HG03097 (cell line): ENCODE measurements at regions not wholly inside any gene's neighbourhood (a gene's known extent, or its start where the extent isn't known, plus 50 kb on each side); places are given as distances from the start of the nearest gene placed in this dataset.
"Not testable (repeated sequence)": the region's sequence is repeated elsewhere in the genome, so short reads cannot be mapped to it uniquely, and the experiment has no call there.

Experiments
- ATAC-seq: cut with Tn5 transposase; IDR thresholded peaks from one replicate; pipeline ENCODE4 v1.9.1; 2021; ENCODE audit not compliant: unreplicated experiment, low FRiP score

DNA sequence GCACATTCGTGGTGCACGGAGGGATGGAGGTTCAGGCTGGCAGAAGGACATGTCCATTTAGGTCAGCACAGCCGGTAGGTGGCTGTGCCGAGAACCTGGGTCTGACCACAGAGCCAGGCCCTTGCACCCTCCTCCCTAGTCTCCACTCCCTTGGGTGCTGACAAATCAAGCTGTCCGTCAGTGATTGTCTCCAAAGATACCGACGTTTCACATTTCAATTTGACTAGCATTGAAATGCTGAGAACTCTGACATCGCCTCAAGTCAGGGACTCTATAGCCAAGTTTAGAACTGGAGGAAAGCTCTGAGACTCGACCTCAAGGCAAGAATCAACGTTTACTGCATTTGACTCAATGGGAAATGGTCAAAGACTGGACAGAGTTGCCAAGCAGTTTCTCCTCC lies 1321.1 kb downstream of the TBC1D22A start:
- ATAC-seq: no peak

DNA sequence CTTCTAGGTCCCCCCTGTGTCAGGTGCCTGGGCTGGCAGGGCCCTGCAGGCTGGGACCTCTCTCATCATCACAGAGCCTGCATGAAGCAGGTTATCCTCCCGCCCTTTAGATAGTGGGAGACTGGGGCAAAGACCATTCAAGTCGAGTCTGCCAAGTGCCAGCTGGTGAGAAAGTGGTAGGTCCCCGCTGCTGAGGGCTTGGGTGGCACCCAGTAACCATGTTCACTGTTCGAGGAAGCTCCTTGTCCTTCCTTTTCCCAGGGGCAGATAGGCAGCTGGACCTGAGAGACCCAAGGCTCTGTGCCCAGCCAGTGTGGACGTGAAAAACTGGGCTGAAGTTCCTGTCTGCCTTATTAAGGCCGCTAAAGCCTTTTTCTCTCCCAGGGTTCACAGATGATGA lies 1319.8 kb downstream of the TBC1D22A start:
- ATAC-seq: no peak

DNA sequence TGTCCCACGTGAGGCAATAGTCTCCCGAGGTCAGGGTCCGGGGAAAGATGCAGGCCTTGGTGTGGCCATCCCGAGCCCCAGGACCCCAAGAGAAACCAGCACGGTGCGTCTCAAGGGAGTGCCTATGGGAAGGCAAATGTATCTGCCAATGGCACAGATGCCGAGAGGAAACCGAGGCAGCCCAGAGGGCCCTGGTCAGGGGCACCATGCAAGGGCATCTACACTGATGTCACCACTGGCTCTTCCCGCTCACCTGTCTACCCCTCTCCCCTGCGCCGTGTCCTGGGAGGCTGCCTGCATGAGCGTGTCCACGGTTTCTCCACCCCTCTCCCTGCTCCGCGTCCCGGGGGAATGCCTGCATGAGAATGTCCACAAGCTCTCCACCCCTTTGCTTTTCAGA lies 1318.8 kb downstream of the TBC1D22A start:
- ATAC-seq: no peak

DNA sequence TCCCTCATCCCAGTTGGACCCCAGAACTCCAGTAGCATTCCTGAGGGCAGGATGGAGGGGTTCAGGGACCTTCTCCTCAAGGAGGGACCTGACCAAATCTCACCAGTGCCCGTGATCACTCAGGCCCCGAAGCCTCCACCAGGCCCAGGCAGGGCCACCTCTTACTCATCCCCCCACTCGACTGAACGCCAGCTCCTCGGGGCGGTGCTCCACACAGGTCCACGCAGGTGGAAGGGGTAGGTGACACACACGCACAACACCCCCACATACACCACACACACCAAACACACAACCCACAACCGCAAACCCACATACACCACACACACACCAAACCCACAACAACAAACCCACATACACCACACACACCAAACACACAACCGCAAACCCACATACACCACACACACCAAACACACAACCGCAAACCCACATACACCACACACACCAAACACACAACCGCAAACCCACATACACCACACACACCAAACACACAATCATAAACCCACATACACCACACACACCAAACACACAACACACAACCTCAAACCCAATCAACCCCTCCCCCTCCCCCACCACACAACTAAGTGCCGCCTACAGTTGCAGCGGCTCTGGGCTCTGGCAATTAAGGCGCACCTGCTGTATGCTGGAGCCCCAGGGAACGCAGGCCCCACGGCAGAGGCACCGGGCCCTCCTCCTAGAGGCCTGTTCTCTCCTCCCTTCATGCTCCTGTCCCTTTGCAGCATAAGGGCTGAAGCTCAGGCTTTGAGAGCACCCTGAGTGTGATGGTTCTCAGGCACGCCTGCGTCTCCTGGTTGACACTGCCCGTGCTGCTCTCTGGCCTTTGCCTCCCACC lies 1318.1 kb downstream of the TBC1D22A start:
- no peak for ATAC-seq

DNA sequence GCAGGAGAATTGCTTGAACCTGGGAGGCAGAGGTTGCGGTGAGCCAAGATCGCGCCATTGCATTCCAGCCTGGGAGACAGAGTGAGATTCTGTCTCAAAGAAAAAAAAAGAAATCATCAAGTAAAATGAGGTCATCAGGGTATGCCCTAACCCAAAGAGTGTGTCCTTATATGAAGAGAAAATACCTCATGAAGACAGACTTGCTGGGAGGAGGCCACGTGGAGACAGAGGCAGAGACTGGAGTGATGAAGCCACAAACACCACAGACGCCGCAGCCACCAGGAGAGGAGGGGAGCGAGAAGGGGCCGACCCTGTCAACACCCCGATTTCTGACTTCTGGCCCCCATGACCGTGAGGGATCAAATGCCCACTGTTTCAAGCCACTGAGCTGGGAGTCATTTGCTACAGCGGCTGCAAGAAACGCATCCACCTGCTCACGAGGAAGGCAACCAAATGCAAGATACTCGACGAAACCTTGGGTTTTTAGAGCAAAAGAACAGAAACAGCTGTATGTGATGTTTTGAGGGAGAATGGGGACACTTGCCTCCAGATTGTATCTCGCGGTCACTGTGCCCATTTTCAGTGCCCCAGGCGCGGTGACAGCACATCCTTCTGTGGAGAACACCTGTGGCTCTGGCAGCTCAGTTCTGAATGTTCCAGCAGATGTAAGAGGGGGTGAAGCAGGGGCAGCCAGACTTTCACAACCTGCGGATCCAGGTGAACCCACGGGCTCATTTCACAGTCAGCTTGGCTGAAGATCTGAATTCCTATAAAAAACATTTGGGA lies 1317.2 kb downstream of the TBC1D22A start:
- ATAC-seq: no peak

DNA sequence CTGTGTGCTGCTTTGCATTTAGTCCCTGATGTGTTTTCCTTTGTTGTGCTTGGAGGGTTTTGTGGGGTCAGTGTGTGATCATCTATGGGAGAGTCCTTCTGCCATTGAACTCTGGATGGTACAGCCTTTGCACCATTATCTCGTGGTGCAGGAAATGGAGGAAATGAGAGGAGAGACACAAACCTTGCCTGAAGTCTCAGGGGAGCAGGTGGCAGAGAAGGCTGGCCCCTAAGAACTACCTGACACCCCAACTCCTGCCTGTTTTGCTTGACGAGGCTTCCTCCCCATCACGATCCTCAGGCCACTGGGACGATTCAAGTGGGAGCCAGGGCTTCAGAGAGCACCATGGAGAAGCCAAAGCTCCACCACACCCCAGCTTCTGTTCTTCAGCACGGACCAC lies 1316.4 kb downstream of the TBC1D22A start:
- no peak for ATAC-seq

DNA sequence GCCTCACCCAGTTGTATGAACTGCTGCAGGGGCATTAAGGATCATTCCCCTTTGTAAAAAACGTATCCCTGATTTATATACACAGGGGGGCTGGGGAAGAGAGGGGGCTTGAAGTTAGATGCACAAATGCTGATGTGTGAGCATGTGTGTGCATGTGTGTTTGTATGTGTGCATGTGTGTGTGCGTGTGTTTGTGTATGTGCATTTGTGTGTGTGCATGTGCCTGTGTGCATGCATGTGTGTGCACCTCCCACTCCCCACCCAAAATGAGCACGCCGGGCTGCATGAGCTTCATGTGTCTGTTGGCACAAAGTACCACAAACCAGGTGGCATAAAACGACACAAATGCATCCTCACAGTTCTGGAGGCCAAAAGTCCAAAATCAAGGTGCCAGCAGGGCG lies 1315.2 kb downstream of the TBC1D22A start:
- ATAC-seq: no peak

DNA sequence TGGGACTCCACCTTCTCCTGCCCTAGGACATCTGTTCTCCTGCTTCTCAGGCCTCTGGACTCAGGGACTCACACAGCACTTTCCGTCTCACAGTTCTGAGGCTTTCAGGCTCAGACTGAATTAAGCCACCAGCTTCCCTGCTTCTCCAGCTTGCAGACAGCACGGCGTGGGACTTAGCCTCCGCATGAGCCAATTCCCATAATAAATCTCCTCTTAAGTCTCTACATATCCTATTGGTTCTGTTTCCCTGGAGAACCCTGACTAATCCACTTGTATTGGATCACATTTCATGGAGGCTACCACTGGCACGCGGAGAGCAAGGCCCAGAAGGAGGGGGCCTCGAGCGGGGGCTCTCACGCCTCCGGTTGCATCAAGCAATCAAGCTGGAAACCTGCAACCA lies 1313.6 kb downstream of the TBC1D22A start:
- no peak for ATAC-seq

DNA sequence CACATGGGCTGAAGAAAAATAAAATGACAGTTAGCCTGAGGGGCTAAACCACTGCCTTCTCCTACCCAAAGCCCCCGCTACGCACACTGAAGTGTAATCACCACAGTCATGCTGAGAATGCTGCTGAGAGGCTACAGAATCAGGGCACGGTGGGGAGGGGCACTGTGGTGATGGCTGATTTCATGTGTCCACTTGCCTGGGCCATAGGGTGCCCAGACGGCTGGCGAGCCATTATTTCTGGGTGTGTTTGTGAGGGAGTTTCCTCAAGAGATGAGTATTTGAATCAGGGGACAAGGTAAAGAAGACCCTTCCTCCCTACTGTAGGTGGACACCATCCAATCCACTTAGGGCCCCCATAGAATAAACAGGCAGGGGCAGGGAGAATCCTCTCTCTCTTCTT lies 1313.2 kb downstream of the TBC1D22A start:
- ATAC-seq: no peak

DNA sequence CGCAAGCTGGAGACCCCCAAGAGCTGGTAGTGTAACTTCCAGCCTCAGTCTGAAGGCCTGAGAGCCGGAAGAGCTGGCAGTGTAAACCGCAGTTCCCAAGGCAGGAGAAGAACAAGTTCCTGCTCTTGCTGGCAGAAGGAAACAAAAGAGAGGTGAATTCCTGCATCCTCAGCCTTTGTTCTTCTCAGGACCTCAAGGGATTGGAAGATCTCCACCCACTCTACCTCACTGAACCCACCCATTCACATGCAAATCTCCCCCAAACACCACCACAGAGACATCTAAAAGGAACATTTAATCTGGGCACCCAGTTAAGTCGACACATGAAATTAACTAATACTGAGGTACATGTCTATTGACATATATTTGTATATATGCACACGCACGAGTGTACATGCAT lies 1310.3 kb downstream of the TBC1D22A start:
- ATAC-seq: no peak

DNA sequence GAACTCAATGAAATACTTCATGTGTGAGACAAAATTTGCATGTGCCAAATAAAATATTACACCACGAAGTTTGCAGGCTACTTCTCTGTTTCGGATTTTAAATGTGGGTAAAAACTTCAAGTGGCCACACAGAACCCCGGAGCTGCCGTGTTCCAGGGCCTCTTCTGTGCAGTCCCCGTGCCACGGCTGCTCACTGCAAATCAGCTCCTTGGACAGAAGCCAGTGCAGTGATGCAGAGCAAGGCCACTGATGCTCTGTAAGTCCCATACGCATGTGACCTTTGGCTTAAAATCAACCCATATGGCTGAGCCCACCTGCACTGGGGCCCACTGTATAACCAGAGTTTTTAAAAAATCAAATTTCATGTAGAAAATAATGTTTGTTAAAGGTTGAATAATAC lies 1309.4 kb downstream of the TBC1D22A start:
- no peak for ATAC-seq

DNA sequence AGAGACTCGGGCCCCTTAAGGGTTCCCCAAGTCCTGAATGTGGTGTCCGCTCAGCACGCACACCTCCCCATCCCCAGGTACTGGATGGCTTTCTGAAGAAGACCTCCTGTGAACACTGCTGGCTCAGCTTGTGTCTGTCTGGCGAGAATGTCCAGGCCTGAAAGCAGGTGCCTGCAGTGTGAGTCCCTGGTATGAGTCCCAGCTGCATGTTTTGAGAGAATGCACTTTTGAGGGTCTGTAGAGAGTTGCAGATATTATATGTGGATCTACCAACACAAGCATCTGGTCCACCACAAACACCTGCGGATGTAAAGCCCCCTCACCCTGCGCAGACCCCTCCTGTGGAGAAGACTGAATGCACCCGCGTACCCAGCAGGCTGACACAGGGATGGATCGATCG lies 1308.9 kb downstream of the TBC1D22A start:
- ATAC-seq: no peak

DNA sequence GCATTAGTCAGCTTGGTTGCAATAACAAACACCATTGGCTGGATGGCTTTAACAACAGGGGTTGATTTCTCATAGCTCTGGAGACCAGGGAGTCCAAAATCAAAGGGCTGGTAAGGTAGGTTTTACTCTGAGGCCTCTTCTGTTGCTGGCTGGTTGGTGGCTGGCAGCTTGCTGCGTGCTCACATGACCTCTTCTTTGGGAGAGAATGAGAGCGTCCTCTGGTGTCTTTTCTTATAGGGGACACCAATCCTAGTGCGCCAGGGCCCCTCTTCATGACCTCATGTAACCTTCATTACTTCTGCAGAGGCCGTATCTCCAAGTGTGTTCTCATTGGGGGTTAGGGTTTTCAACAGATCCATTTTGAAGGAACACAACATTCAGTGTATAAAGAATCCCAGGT lies 1308.3 kb downstream of the TBC1D22A start:
- no peak for ATAC-seq

DNA sequence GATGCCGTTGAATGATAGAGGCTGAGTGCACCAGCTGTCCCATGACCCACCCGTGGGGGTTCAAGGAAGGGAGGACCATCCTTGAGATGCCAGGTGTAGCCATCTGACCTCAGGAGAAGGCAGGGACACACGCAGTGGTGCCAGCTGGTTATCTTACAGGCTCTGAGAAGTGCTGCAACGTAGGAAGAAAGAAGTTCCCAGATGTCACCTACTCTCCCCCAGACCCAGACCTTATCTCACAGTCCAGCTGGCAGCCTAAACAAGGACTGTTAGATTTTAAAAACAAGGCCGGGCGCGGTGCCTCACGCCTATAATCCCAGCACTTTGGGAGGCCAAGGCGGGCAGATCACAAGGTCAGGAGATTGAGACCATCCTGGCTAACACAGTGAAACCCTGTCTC lies 1307.6 kb downstream of the TBC1D22A start:
- no peak for ATAC-seq

DNA sequence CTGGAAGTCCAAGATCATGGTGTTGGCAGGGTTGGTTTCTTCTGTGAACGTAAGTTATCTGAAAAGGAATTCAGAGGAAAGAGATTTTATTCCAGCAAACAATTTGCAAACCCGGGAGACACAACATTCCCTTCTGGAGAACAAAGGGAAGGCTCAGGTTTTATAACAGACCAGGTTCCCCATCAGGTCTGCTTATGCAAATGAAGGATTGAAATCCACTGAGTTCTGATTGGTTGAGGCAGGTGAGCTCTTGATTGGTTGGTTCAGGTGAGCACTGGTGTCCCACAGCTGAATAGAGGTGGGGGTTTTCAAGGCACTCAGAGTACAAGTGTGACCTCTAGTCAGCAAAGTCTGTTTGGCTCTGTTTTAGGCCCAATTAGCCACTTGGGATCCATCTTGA lies 1306.8 kb downstream of the TBC1D22A start:
- no peak for ATAC-seq

DNA sequence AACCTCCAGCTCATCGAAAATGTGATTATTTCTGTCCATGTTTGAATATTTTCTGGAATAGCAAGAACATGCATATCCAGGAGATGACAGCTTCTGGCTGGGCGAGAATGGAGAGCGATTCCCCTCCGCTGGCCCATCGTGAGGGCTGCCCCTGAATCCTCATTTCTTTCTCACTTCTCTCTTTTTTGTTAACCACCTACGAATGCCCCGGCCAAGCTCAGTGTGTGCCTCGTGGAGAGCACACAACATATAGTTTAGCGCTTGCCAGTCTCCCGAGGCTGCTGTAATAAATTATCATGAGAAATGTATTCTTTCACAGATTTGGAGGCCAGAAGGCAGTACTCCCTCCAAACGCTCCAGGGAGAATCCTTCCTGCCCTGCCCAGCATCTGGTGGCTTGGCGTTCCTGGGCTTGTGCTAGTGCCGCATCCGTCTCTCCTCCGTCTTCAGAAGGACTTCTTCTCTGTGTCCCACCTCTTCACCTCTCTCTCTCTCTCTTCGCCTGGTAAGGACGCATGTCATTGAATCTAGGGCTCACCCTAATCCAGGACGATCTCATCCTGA lies 1306.0 kb downstream of the TBC1D22A start:
- ATAC-seq: no peak

DNA sequence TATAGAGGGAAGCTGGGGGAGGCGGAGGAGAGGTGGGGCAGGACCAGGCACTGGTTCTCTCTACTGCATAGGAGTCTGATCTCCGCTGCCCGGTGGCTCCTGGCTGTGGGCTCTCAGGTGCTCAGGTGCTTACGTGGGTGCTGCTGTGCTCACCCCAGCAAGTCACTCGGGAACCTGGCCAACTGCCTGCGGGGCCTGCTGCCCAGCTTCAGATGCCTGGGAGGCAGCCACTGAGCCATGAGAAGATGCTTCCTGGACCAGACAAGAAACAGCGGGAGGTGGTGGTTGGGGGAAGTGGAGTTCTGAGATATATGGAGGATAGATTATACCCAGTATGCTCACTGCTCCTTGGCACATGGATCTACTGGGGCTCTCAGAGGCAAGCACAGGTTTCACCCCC lies 1303.4 kb downstream of the TBC1D22A start:
- no peak for ATAC-seq

DNA sequence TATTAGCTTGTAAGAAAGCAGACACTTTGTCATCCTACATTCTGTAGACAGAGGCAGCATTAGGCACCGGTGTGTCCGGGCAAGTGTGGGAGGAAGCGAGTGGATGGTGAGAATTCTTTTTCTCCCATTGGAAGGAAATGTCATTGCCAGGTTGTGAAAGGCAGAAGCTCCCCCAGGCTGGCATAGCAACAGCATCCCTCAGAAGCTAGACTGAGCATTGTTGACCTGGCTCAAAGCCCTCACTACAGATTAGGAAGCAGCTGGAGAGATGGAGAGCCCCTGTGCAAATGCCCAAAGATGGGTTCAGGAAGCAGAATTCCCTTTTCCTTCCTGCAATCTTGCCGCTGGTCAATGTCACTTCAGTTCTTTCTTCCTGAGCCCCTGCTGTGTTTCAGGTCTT lies 1299.3 kb downstream of the TBC1D22A start:
- ATAC-seq: no peak

DNA sequence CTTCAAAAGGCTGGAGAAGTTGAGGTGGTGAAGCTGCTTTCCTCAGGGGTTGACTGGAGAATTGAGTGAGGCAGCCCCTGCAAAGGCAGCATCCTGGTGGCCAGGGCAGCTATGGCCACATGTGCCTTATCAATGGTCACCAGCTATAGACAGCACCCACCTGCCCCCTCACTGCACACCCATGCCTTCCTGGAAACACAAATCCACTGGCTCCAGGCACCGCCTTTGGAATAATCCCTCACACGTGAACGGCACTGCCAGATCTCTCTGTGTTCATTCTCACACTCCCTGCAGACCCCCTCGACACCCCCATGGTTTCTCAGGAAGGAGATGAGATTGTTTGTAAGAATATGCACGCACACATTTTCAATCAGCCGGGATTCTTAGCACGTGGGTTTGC lies 1297.8 kb downstream of the TBC1D22A start:
- ATAC-seq: no peak

DNA sequence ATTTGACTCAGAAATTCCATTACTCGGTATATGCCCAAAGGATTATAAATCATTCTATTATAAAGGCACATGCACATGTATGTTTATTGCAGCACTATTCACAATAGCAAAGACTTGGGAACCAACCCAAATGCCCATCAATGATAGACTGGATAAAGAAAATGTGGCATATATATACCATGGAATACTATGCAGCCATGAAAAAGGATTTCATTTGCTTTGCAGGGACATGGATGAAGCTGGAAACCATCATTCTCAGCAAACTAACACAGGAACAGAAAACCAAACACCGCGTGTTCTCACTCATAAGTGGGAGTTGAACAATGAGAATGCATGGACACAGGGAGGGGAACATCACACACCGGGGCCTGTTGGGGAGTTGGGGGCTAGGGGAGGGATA lies 1297.1 kb downstream of the TBC1D22A start:
- not testable (repeated sequence) for ATAC-seq

DNA sequence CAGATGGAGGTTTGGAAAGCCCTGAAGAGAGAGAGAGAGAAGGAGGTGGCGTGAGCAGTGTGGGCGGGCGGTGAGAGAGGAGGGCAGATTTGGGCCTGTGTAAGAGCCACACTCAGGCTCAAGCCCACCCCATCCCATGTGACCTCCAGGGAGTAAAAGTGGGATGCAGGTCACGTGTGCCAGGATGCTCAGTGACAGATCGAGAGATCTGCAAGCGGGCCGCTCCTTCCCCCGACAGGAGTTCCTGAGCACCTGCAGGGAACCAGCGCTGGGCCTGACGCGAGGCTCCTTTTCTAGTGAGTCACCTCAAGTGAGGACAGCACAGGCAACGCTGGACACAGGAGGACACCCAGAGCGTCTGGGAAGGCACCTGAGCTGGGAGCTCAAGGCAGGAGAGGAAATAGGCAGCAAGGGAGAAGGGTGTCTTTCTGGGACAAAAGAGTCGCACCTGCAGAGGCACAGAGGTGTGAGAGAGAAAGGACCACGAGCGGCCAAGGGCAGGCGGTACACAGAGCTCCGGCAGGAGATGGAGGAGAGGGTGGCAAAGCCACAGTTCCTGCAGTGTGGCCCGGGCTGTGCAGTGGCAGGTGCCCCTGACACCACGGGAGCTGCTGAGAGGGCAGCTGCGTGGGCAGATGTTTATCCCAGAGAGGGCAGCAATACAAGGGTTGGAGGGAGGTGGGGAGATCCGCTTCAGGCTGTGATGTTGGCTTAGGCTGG lies 1294.8 kb downstream of the TBC1D22A start:
- no peak for ATAC-seq
